Choroid plexus epithelial cell (primary cell): ENCODE measurements at regions not wholly inside any gene's neighbourhood (a gene's known extent, or its start where the extent isn't known, plus 50 kb on each side); places are given as distances from the start of the nearest gene placed in this dataset.

ENCODE experiments used
- DNase-seq: peaks from one replicate; pipeline ENCODE4 v3.0.0-alpha.2; 2010; ENCODE audit warnings: low read depth
- H3K4me3 ChIP-seq: 2 replicates; pipeline ENCODE4 v1.5.1; 2011; ENCODE audit warnings: low read depth, mild to moderate bottlenecking, control low read depth, low read length, moderate library complexity
- CTCF ChIP-seq: conservative IDR thresholded peaks from 2 replicates; pipeline ENCODE4 v1.5.1; 2011; ENCODE audit warnings: low read depth, mild to moderate bottlenecking, control low read depth, inconsistent platforms, low read length, moderate library complexity

GRCh38 chr12:87848248-87848868 is 180.8 kb downstream of the C12orf50 start:
- H3K4me3 ChIP-seq: no peak overlapping the region
- peak; percentile 73 for TF ChIP-seq CTCF
- DNase-seq: peak; percentile 93

- no peak for DNase-seq
- TF ChIP-seq CTCF: no peak
Observed at GRCh38 chr12:87847147-87847546, 182.1 kb downstream of the C12orf50 start.

GRCh38 chr12:87846045-87846444 is 183.2 kb downstream of the C12orf50 start:
- no peak for TF ChIP-seq CTCF
- no peak for DNase-seq
- no peak overlapping the region for H3K4me3 ChIP-seq

More at GRCh38 chr12:87847147-87847546, 182.1 kb downstream of the C12orf50 start:
- no peak overlapping the region for H3K4me3 ChIP-seq

GRCh38 chr12:87841935-87842334 is 187.3 kb downstream of the C12orf50 start:
- no peak for DNase-seq
- no peak for TF ChIP-seq CTCF

GRCh38 chr12:87836190-87836589 is 193.0 kb downstream of the C12orf50 start:
- no peak for TF ChIP-seq CTCF
- no peak for DNase-seq
- H3K4me3 ChIP-seq: no peak overlapping the region

More at GRCh38 chr12:87841935-87842334, 187.3 kb downstream of the C12orf50 start:
- H3K4me3 ChIP-seq: no peak overlapping the region

- no peak overlapping the region for H3K4me3 ChIP-seq
- no peak for TF ChIP-seq CTCF
- no peak for DNase-seq
Observed at GRCh38 chr12:87828382-87828973, 200.7 kb downstream of the C12orf50 start.
